CD4-positive, alpha-beta T cell treated with Interleukin-15 for 1 hour (primary cell): ENCODE measurements at regions not wholly inside any gene's neighbourhood (a gene's known extent, or its start where the extent isn't known, plus 50 kb on each side); places are given as distances from the start of the nearest gene placed in this dataset.
"Not testable (repeated sequence)": the region's sequence is repeated elsewhere in the genome, so short reads cannot be mapped to it uniquely, and the experiment has no call there.

ENCODE experiments used
- DNase-seq: peaks from one replicate; pipeline ENCODE4 v3.0.0-alpha.2; 2020

DNA sequence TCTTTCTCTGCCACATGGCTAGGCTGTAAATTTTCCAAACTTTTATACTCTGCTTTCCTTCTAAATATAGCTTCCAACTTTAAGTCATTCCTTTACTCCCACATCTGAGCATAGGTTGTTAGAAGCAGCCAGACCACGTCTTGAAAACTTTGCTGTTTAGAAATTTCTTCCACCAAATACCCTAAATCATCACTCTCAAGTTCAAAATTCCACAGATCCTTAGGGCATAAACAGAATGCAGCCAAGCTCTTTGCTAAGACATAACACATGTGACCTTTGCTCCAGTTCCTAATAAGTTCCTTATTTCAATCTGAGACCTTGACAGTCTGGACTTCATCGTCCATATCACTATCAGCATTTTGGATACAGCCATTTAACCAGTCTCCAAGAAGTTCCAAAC, 749.9 kb downstream of the METTL15 start:
- no peak for DNase-seq

DNA sequence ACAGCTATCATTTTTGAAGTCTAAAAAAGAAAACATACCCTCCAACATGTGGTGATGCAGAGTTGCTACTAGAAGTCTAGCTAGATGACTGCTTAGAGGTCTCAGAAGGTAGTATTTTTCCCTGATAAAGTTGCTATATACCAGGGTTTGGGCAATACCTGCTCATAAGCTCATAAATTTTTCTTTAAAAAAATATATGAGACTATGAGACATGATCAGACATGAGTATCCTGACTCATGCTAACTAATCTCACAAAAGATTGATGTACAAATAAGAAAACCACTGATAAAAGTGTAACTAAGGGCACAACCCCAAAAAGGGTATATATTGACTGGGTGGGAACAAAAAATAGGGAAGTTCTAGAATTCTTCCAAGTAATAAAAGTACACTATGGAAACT, 740.9 kb downstream of the METTL15 start:
- DNase-seq, result no peak

DNA sequence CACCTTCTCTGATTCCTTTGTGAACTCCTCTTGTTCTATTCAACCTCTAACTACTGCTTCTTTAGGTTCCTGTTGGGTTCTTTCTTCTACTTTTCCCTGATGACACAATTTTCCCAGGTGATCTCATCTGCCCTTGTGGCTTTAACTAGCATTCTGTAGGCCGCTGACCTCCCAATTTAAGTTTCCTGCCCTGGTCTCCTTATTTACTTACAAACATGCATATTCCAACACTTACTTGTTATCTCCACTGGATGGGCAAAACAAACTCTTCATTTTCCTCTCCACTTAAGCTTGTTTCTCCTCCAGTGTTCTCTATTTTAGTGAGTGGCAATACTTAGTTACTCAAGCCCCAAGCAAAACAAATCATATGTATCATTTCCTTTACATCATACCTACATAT, 734.5 kb downstream of the METTL15 start:
- no peak for DNase-seq

DNA sequence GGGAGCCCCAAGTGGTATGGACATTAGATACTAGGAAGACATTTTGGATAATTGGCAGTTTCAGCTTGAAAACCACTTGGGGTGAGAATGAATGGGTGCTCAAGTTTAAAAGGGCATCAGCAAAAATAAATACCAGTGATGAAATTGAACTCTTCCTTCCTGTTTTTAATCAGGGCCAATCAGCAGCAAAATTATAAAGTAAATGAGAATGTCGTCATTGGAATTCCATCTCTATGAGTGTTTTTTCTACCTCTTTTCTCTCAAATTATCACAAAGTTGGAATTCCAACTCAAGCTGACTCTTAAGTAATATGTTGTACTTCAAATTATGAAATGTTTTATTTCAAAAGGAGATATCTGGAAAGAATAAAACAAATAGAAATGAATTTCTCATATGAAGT, 730.6 kb downstream of the METTL15 start:
- no peak for DNase-seq

DNA sequence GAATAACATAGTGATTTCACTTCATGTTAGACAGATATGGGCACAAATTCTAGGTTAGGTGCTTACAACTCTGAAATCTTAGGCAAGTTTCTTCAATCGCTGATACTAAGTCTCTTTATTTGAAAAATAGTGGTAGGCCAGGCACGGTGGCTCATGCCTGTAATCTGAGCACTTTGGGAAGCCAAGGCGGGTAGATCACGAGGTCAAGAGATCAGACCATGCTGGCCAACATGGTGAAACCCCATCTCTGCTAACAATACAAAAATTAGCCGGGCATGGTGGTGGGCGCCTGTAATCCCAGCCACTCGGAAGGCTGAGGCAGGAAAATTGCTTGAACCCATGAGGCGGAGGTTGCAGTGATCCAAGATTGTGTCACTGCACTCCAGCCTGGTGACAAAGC, 729.4 kb downstream of the METTL15 start:
- no peak for DNase-seq

DNA sequence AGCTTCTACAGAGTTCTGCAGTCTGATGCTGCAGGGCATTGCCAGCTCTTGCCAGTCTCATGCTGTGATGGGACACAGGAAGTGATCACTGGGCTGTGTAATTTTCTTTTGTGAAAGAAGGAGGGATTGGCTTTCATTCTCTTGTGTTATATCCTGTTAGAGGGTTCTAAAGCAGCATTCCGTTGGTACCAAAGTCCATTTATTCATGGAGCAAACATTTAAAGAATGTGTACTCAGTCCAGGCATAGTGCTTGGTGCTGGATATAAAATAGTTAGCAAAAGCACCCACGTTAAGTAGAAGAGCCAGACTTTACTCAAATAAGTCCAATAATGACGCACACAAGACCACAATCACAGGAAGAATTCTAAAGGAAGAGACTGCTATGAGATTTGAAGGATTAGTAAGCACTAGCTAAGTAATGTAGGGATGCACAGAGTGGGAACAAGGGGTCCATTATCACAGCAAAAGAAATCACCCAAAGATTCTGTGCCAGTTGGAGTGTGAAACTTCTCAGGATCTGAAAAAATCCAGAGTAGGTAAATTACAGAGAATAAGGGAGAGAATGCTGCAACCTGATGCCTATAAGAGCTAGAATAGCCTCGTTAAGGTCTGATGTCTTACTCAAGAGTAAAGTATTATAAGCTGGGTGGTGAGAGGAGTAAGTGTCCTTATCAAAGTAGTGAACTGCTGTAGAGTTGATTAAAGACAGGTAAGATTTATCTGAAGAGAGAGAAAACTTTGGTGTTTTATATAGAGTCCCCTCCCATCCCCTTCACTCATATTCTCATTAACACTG, 728.3 kb downstream of the METTL15 start:
- no peak for DNase-seq

DNA sequence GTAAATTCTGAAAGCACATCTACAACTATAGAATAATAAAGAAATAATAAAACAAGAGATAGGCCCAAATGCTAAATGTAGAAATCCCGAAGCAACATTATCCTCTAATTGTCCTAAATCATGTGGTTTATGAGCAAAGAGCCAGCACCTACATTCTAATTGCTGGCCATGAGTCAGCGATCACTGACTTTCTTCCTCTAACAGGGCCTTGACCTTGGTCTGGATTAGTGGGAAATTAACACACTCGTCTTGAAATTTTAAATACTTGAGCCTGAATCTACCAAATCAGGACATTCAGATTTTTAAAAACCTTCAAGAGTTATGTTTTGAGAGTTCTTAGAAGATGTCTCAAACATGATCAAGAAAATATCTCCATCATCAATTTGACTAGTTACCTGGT, 727.6 kb downstream of the METTL15 start:
- DNase-seq, result no peak

DNA sequence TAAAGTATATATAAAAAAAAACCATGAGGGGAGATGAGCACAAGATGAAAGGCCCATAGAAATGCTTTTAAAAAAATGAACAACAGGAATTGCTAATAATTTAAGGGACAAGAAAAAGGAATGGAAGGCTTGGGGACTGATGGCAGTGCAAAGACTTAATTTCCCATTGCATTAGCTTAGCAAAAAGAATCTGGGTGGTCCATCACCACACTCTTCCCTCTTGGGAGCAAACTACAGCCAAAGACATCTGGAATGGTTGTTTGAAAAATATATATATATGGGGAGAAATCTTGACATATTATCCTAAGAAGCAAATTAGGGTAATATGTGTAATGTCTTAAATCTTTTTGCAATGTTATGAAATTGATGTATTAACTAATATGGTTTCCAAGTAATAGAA, 727.1 kb downstream of the METTL15 start:
- no peak for DNase-seq

DNA sequence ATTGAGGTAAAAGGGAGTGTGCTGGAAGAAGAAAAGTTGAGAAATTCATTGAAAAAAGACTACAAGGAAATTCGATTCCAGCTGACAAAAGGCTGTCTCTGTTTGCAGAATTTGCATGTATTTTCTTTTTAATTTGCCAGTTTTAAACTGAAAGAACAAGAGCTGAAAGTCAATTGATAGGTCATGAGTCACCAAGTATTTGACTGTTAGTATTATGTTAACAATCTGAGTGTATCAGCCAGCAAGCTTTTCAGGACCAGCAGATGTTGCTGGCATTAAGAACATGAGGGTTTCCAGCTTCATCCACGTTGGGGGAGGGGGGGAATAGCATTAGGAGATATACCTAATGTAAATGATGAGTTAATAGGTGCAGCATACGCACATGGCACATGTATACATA, 726.7 kb downstream of the METTL15 start:
- DNase-seq, result no peak

DNA sequence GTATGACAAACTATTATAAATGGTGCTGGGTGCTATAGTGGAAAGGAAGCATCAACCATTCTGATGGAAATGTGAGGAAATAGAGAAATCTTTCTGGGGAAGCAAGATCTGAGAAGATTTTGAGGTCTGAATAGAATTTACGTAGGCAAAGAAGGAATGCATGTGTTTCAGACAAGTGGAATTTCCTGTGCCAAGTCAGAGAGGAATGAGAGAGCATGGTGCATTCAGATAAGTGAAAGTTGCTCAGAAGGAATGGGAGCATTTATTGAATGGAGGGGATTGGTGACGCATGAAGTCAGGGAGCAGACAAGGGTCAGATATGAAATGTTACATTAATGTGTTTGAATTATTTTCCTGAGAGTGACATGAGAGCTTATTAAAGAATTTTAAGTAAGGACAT, 725.5 kb downstream of the METTL15 start:
- DNase-seq, result no peak

DNA sequence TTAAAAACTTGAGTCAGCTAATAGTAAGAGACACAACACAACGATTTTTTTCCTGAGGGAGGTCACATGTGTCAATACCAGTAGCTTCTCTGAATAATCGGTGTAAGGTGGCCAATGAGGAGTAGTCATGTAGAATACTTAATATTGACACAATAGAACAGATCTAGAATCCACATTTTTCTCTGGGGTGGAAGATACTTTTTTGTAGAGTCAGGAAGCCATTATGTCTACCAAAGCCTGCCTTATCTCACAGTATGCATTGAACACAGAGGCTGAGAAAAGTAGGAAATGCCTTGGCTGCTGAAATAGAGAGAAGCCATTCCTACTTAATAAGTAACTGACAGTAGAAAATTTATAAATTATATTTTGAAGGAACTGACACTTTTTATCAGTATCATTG, 725.0 kb downstream of the METTL15 start:
- DNase-seq, result no peak

DNA sequence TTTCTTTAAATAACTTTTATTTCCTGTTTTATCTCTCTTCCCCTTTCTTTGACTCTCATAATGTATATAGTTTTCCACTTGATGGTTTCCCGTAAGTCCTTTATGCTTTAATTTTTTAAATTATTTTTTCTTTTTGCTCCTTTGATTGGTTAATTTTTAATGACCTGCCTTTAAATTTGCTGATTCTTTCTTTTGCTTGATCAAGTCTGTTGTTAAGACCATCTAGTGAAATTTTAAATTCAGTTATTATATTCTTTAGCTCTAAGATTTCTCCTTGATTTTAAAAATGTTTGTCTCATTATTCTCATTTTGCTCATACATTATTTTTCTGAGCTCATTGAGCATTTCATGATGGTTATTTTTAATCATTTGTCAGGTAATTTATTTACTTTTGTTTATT, 718.6 kb downstream of the METTL15 start:
- no peak for DNase-seq

DNA sequence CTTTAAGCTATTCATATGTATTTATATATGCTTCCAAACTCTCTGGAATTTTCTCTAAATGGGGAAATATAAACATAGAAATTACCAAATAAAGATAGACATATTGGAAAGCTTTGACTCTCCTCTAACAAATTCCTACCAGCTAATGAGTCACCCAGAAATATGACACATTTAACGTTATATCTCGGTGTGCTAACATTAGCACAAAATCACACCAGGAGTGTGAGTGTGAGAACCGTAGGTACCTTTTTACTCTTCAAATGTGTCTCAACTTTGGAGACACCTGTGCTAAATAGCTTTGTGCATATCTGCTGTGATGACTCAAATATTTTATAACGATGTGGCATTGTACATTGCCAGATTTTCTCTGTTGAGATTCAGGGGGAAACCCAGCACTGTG, 714.4 kb downstream of the METTL15 start:
- DNase-seq, result no peak

DNA sequence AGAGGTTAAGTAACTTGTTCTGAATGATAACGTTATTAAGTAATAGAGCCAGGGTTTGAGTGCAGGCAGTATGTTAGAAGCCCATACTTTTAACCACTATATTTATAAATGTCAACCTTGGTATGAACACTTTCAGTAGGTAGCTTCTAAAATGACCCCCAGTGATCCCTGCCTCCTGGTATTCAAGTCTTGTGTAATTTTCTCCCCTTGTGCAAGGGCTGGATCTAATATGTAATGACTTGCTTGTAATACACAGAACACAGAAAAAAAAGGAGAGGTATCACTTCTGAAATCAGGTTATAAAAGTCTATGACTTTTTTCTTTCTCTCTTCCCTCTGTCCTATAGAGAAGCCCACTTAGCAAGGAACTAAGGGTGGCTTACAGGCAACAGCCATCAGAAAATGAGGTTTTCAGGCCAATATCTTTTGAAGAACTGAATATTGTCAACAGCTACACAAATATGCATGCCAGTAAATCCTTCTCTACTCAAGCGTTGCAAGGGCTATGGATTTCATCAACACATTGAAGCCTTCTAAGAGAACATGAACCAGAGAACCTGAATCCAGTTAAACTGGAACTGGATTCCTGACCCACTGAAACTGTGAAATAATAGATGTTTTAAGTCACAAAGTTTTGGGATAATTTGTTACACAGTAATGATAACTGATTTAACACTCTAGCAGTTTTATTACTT, 712.3 kb downstream of the METTL15 start:
- no peak for DNase-seq

DNA sequence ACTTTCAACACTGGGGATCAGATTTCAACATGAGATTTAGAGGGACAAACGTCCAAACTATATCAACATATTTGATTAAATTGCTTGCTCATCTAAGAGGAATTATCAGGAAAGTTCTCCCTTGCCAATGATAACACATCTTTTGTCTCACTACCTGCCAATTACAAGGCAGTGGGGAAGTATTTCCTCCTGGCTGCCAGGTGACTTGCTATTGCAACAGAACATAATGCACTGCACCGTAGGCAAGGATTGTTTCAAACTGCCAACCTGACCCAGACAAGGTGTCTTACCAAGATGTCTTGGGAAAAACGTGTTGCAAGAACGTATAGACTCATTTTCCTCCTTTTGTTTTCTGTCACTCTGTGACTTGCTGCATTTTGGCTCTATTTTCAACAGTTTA, 711.6 kb downstream of the METTL15 start:
- DNase-seq, result no peak

DNA sequence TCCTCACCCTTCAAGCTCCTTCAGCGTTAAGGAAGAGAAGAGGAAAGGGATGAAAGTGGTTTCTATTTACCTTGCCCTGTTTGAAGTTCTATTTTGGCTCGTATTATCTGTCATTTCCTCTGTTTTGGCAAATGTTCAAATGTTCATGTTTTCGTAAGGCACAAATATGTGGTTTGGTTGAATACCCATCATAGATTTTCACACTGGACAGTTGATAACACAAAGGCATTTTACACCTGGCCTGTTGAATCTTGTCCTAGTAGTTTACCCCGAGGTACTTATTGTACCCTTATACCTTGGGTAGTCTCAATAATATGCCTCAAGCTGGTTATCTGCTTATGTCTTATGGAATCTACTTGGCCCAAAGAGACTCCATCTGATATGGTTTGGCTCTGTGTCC, 706.9 kb downstream of the METTL15 start:
- DNase-seq, result no peak

DNA sequence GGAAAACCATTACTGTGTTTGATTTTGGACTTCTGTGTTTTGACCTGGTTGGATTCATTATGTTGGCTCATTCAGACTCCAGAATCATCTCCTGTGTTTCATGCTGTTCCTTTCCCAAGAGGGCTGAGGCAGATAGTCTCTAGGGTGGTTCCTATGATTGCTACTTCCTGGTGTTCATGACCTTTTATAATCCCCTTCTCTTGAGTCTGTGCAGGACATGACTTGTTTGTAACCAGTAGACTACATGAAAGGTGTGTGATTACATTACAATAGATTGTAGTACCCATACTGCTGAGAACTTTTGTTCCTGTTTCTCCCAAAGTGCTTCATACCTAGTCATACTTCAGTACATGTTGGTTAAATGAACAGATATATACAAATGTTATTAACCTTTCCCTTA, 700.6 kb downstream of the METTL15 start:
- no peak for DNase-seq

DNA sequence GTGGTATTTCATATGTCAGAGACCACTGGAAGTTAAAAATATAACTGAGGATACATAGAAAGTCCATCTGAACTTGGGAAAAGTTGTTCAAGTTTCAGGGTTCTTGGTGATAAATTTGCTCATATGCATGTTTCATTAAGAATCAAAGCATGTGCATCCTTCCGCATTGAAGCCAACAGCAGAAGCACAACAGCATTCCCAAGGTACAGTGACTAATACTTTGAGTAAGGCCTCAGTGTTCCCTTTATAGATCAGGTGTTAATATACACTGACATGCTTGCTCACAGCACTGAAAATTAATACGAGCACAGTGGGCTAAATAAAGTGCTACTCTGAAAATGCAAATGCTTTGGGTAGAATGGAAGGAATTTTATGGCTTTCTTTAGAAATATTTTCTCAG, 691.1 kb downstream of the METTL15 start:
- no peak for DNase-seq

DNA sequence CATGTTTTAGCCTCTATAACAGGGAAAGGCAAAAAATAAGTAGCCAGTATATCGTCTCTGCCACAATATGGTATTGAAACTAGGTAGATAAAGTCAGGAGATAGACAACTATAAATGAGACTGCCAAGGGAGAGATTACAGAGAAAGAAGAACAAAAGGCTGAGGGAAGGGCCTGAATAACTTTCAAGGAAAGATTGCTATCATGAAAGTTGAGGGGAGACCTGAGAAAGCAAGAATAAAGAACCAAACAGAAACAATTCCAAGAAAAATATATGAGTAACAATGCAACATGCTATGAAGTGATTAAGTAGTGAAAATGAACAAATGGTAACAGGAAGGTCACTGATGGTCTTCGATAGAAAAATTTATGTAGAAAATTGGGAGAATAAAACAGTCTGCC, 690.1 kb downstream of the METTL15 start:
- no peak for DNase-seq

DNA sequence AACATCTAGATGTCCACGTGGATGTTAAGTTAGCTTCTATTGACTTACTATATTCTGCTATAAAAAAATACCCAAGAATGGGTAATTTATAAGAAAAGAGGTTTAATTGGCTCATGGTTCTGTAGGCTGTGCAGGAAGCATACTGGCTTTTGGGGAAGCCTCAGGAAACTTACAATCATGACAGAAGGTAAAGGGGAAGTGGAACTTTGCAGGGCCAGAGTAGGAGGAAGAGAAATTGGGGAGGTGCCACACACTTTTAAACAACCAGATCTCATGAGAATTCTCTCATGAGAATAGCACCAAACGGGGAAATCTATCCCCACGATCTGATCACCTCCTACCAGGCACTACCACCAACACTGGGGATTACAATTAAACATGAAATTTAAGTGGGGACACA, 689.3 kb downstream of the METTL15 start:
- no peak for DNase-seq

DNA sequence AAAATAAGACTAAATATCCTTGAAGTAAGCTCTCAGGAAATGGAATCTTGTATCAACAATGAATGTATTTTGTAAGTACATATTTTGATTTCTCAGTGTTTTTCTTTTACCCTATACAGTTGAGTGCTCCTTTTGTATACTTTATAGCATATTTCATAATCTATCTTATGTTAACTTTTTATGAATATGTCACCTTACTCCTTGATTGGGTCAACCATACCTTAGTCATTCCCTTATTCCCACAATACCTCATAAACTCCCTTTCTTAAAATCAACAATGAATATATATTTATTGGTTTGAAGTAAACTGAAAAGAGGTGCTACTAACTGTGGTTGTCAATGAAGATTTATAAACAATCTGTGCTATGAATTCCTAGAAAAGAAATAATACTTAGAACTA, 686.2 kb downstream of the METTL15 start:
- DNase-seq, result no peak

DNA sequence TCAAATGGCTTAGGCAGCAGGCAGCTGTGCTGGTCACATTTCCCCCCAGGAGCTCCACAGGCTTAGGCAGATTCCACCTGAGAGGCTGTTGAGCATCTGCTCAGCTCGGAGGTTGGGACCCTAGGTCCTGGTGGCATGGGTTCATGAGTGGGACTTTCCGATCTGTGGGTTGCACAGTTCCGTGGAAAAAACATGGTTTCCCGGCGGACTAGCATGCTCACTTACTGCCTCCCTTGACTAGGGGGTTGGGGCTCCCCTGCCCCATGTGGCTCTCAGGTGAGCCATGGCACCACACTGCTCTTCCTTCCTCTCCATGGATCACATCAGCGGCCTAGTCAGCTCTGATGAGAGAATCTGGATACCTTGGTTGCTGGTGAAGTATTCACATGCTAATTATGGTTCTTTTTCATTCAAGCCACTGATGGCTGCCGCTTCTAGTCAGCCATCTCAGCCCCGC, 685.1 kb downstream of the METTL15 start:
- no peak for DNase-seq

DNA sequence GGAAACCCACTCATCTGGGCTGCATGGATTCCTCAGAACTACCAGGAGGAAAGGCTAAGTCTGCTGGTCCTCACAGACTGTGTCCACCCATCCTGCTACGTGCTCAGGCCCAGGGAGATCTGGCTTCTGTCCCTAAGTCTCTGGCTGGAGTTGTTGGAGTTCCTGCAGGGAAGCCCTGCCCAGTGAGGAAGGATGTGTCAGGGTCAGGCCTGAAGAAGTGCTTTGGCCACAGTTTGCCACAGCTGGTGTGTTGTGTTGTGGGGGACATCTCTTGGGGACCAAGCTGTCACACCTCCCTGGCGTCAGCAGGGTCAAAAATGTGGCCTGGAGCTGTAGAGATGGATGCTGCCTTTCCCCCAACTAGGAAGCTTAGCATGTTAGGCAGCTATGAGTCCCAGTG, 684.7 kb downstream of the METTL15 start:
- DNase-seq, result no peak

DNA sequence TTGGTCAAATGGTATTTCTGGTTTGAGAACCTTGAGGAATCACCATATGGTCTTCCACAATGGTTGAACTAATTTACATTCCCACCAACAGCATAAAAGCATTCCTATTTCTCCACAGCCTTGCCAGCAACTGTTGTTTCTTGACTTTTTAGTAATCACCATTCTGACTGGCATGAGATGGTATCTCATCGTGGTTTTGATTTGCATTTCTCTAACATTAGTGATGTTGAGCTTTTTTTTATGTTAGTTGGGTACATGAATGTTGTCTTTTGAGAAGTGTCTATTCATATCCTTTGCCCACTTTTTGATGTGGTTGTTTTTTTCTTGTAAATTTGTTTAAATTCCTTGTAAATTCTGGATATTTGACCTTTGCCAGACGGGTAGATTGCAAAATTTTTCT, 679.7 kb downstream of the METTL15 start:
- DNase-seq, result not testable (repeated sequence)

DNA sequence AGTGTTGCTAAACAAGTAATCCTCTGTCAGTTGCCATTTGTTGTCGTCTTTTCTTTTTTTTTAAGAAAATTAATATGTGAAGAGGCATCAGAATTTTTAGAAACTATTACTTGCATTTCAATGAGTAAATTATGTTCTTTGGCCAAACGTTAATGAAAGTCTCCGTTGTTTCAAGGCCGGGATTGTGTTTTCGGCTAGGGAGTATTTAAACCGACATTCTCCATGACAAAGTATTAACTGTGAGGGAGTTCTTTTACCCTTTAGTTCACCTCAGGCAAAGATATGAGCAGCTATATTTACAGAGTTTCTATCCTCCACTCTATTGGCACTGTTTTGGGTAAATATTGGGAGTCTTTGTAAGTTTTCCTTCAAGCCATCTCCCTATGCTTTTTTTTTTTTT, 668.9 kb downstream of the METTL15 start:
- no peak for DNase-seq
